ENCODE measurements at regions not wholly inside any gene's neighbourhood (a gene's known extent, or its start where the extent isn't known, plus 50 kb on each side); places are given as distances from the start of the nearest gene placed in this dataset.

DNA sequence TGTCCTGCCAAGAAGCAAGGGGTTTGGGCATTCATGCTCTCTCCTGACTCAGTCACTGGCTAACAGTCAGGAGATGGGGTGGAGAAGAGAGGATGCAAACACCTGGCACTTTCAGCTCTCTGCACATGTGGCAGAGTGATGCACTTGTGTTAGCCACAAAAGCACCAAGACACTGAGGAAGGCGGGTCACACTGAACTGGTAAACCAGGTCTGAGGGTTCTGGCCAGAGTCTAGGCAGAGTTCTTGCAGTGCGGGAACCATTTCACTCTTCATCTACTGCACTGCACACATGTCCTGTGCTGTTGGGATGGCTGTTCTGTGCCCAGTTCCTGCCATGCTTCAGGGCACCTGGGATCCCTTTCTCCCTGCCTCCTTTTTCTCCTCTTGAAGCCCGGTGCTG, 157.1 kb upstream of the GDNF start:
- in situ Hi-C loops (cut with HindIII; ENCODE audit: low pct_unique_long_range_greater_than_20kb, low sequenced_read_pairs) = no loop called here
- DNase-seq (ENCODE audit: low read depth) = no peak

- in situ Hi-C loops (cut with HindIII; ENCODE audit: low pct_unique_long_range_greater_than_20kb, low sequenced_read_pairs) = no loop called here
- DNase-seq (ENCODE audit: low read depth) = no peak
Measured at GRCh38 chr5:37994729-37995128, 154.9 kb upstream of the GDNF start.

- in situ Hi-C loops (cut with HindIII; ENCODE audit: low pct_unique_long_range_greater_than_20kb, low sequenced_read_pairs) = no loop called here
- DNase-seq (ENCODE audit: low read depth) = no peak
Measured at GRCh38 chr5:37991301-37992299, 151.8 kb upstream of the GDNF start.

- DNase-seq (ENCODE audit: low read depth) = no peak
- in situ Hi-C loops (cut with HindIII; ENCODE audit: low pct_unique_long_range_greater_than_20kb, low sequenced_read_pairs) = no loop called here
Measured at GRCh38 chr5:37989884-37990283, 150.0 kb upstream of the GDNF start.

- in situ Hi-C loops (cut with HindIII; ENCODE audit: low pct_unique_long_range_greater_than_20kb, low sequenced_read_pairs) = no loop called here
- no peak for DNase-seq (ENCODE audit: low read depth)
Measured at GRCh38 chr5:37988454-37989046, 148.7 kb upstream of the GDNF start.

DNA sequence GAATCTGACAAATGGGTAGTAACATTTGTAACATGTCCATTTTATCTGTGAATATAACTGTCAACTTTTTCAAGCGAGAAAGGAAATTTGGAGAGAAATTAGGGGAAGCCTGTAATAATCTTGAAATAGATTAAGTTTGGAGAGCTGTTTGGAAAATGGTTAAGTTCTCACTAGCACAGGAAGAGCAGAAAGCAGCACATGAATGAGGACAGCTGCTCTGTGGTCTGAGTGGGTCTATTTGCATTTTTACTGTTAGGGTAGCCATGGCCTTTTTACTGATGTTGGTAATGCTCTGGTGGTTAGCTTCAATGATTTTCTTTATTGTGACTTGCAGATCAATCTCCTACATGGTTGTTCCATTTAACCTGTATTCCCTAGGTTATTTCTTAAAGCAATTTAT, 144.5 kb upstream of the GDNF start:
- in situ Hi-C loops (cut with HindIII; ENCODE audit: low pct_unique_long_range_greater_than_20kb, low sequenced_read_pairs) = no loop called here
- no peak for DNase-seq (ENCODE audit: low read depth)

DNA sequence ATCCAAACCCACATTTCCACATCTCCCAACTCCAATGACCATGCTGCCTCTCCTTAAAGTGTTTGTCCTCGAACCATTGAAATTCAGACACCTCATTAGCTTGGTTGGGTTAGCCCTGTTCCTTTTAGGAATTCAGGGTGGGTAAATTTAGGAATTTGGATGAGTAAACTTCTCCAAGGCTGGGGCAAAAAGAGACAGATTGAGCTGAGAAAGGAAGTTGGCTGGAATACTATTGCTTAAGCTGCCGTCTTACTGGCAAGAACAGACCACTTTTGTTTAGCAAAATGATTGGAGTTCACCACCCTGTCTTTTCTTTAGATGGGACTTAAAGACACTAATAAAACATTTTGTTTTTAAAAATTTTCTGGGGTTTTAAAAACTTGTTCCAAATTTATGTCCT, 143.6 kb upstream of the GDNF start:
- no peak for DNase-seq (ENCODE audit: low read depth)
- in situ Hi-C loops (cut with HindIII; ENCODE audit: low pct_unique_long_range_greater_than_20kb, low sequenced_read_pairs) = no loop called here

- DNase-seq (ENCODE audit: low read depth) = no peak
- in situ Hi-C loops (cut with HindIII; ENCODE audit: low pct_unique_long_range_greater_than_20kb, low sequenced_read_pairs) = no loop called here
Measured at GRCh38 chr5:37979559-37979958, 139.7 kb upstream of the GDNF start.

DNA sequence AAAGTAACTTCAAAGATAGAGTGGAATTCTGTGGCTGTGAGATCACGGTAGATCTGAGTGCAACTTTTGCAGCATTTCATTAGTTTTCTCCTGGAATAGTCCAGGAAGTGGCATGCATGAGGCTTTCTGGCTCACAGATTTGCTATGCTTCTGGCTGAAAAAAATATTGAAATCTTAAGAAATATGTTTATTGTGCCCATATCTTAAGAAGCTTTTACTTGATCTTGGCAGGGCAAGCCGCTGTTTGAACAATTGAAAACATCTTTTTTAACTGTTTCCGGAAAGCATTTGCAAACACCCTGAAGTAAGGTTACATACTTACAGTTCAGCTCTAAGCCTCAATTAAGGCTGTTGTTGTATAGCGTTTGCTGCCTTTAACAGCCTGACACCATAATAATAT, 135.7 kb upstream of the GDNF start:
- DNase-seq (ENCODE audit: low read depth) = no peak
- in situ Hi-C loops (cut with HindIII; ENCODE audit: low pct_unique_long_range_greater_than_20kb, low sequenced_read_pairs) = no loop called here

DNA sequence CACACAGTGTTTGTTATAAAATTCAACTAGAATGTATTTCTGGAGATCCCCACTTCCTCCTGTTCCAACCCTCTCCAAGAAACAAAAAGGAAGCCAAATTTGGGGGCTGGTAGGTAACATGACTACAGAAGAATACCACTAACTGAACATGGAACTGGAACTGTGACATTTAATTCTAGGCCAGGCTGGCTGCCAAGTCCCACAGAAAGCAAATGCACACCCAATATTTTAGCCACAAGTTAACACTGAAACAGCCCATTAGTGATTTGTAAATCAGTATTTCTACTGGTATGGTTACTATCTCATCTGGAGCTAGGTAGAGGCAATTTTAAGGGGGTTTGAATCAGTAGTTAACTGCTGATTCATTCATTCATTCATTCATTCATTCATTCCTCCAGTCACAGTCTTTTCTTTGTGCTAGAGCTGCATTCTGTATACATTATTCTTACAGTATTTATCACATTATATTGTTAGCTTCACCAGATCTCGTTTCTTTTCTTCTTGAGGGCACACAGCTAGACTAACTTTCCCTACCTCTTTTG, 131.7 kb upstream of the GDNF start:
- in situ Hi-C loops (cut with HindIII; ENCODE audit: low pct_unique_long_range_greater_than_20kb, low sequenced_read_pairs) = no loop called here
- no peak for DNase-seq (ENCODE audit: low read depth)

GRCh38 chr5:37966871-37967270, 127.0 kb upstream of the GDNF start:
- in situ Hi-C loops (cut with HindIII; ENCODE audit: low pct_unique_long_range_greater_than_20kb, low sequenced_read_pairs) = no loop called here
- no peak for DNase-seq (ENCODE audit: low read depth)

GRCh38 chr5:37966291-37966690, 126.5 kb upstream of the GDNF start:
- no peak for DNase-seq (ENCODE audit: low read depth)
- in situ Hi-C loops (cut with HindIII; ENCODE audit: low pct_unique_long_range_greater_than_20kb, low sequenced_read_pairs) = no loop called here

- in situ Hi-C loops (cut with HindIII; ENCODE audit: low pct_unique_long_range_greater_than_20kb, low sequenced_read_pairs) = no loop called here
Measured at GRCh38 chr5:37962389-37962788, 122.5 kb upstream of the GDNF start.

DNA sequence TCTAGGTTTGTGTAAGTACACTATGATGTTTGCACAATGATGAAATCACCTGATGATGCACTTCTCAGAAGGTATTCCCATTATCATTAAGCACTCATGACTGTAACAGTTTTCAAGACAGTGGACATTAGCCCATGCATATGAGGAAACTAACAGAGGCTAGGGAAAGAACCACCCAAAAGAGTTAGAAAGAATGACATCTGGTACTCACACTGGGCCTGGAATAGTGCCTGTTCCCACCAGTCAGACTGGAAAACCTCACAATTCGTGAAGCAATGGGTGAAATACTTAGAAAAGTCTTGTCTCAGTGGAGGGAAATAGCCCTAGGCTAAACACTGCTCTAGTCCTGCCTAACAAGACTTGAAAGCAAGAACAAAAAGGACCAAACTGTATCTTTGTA, 117.4 kb upstream of the GDNF start:
- DNase-seq (ENCODE audit: low read depth) = no peak
- in situ Hi-C loops (cut with HindIII; ENCODE audit: low pct_unique_long_range_greater_than_20kb, low sequenced_read_pairs) = no loop called here

More at GRCh38 chr5:37962389-37962788, 122.5 kb upstream of the GDNF start:
- DNase-seq (ENCODE audit: low read depth) = no peak

DNA sequence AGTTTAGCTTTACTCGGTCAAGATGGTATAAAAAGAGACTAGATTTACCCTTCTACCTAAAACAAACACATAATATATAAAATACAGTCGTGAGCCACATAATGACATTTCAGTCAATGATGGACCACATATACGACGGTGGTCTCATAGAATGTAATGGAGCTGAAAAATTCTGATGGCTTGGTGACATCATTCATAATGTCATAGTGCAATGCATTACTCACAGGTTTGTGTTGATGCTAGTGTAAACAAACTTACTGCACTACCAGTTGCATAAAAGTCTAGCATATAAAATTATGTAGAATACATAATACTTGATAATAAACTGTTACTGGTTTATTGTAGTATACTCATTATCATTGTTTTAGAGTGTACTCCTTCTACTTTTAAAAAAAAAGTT, 115.9 kb upstream of the GDNF start:
- DNase-seq (ENCODE audit: low read depth) = no peak
- in situ Hi-C loops (cut with HindIII; ENCODE audit: low pct_unique_long_range_greater_than_20kb, low sequenced_read_pairs) = no loop called here

GRCh38 chr5:37954561-37954960, 114.7 kb upstream of the GDNF start:
- in situ Hi-C loops (cut with HindIII; ENCODE audit: low pct_unique_long_range_greater_than_20kb, low sequenced_read_pairs) = no loop called here
- no peak for DNase-seq (ENCODE audit: low read depth)

DNA sequence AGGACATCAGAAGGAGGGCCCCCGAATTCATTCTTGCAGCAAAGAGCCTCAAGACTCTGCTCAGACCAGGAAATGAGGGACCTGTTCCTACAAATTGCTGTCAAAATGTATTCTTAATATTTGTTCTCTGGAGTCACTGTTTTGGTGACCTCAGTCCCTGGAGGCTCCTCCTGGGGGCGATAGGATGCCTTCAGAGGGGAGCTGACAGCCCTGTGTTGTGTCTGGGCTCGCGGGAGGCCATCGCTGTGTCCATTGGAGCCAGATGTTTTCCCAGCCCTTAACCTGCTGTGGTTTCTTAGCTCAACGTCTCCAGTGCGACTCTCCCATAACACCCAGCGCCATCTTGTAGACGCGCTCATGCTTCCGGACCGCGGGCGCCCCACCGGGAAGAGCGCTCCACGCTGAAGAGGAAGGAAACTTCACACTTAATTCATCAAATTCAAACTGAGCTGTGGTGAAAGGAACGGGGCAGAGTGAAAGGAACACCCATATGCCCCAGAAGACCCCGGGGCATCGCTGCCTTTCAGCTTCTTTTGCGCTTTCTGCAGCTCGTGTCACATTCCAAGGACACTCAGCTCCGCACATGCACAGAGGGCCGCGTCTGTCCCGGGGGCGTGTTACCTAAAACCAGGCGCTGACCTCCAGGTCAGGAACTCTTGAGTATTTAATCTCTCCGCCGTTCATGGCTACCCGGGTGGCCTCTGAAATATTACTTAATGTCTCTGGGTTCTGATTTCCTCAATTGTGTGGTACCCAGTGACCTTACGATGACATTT, 112.3 kb upstream of the GDNF start:
- no peak for DNase-seq (ENCODE audit: low read depth)
- in situ Hi-C loops (cut with HindIII; ENCODE audit: low pct_unique_long_range_greater_than_20kb, low sequenced_read_pairs) = no loop called here

DNA sequence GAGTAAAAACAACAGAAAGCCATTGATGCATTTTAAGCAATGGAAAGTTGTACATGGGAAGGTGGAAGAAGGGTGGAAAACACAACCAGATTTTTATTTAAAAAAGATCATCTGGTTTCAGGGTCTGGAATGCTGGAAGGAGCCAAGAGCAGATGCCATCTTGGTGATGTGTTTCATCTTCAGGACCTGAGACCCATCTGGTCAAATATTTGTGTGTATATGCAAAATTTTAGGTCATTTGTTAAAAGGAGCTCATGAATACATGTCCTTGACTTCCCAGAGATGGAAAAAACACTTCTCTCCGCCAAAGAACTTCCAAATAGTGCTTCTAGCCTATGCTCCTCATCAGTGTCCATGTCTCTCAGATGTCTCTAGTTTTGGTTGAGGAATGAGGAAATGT, 110.6 kb upstream of the GDNF start:
- no peak for DNase-seq (ENCODE audit: low read depth)

DNA sequence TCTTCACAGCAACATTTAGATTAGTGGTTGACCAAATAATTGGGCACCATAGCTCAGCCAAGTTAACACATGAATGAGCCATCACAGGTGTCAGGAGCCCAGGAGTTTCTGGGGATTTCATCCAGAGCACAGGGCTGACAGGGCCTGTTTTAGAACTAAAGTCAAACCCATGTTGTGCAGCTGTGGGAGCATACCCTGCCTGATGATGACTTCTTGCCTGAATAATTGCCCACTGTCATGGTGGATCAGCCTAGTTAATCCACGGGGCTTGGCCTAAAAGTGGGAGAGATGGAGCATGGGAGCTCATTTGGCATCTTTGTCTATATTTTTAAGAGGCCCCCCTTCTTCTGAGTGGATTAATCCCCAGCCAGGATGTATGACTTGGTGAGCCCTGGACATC, 105.6 kb upstream of the GDNF start:
- DNase-seq (ENCODE audit: low read depth) = no peak
- in situ Hi-C loops (cut with HindIII; ENCODE audit: low pct_unique_long_range_greater_than_20kb, low sequenced_read_pairs) = no loop called here

More for the DNA sequence above, 110.6 kb upstream of the GDNF start:
- in situ Hi-C loops (cut with HindIII; ENCODE audit: low pct_unique_long_range_greater_than_20kb, low sequenced_read_pairs) = no loop called here
